Uterus (tissue), 3 donors: ENCODE measurements at regions not wholly inside any gene's neighbourhood (a gene's known extent, or its start where the extent isn't known, plus 50 kb on each side); places are given as distances from the start of the nearest gene placed in this dataset.

Source experiments
- DNase-seq, 2 donors: peaks; one replicate each; pipeline ENCODE4 v3.0.0-alpha.2; 2019 to 2020
- H3K27ac ChIP-seq, 2 donors: fragments of 200-600 bp; sonication (generic); 1 replicate in 1 of 2; 2 replicates in 1 of 2; pipeline ENCODE4 v1.5.1; 2016 to 2018
- H3K27me3 ChIP-seq, 2 donors: fragments of 200-600 bp; sonication (generic); one replicate each; pipeline ENCODE4 v1.5.1; 2018 to 2019; ENCODE audit warnings: control low read depth in 1 of 2
- H3K36me3 ChIP-seq, 2 donors: fragments of 200-600 bp; sonication (generic); one replicate each; pipeline ENCODE4 v1.5.1; 2019; ENCODE audit warnings: control low read depth in 1 of 2
- H3K4me1 ChIP-seq, 2 donors: fragments of 200-600 bp; sonication (generic); one replicate each; pipeline ENCODE4 v1.5.1; 2018 to 2019; ENCODE audit warnings: control low read depth in 1 of 2
- H3K4me3 ChIP-seq, 2 donors: fragments of 200-600 bp; sonication (generic); 1 replicate in 1 of 2; 2 replicates in 1 of 2; pipeline ENCODE4 v1.5.1; 2018 to 2019; ENCODE audit warnings: mild to moderate bottlenecking in 1 of 2
- H3K9me3 ChIP-seq, 2 donors: fragments of 200-600 bp; sonication (generic); one replicate each; pipeline ENCODE4 v1.5.1; 2019; ENCODE audit warnings: control low read depth in 1 of 2
- POLR2A ChIP-seq, 2 donors: fragments of 450-650 bp; IDR thresholded peaks; one replicate each; pipeline ENCODE4 v1.6.1; 2016; ENCODE audit warnings: antibody characterized with exemption in 2 of 2, mild to moderate bottlenecking in 1 of 2, moderate library complexity in 1 of 2
- intact Hi-C: fragments of 100-400 bp; cut with DNase I; formaldehyde crosslinking; loops from one replicate; pipeline ENCODE4 v1.15.1; 2023; ENCODE audit warnings: low total_unique reads
- TF ChIP-seq, protein P1 (sequence below), 4 experiments: fragments of 200-600 bp in 2 of 4; fragments of 450-650 bp in 2 of 4; sonication (generic) in 2 of 4; IDR thresholded peaks; one replicate each; pipeline ENCODE4 v1.5.1; 2016 to 2019; ENCODE audit warnings: antibody characterized with exemption in 4 of 4, mild to moderate bottlenecking in 2 of 4, moderate library complexity in 1 of 4
- donor health status: DM: yes; HTN: yes; CAD: no.

DNA sequence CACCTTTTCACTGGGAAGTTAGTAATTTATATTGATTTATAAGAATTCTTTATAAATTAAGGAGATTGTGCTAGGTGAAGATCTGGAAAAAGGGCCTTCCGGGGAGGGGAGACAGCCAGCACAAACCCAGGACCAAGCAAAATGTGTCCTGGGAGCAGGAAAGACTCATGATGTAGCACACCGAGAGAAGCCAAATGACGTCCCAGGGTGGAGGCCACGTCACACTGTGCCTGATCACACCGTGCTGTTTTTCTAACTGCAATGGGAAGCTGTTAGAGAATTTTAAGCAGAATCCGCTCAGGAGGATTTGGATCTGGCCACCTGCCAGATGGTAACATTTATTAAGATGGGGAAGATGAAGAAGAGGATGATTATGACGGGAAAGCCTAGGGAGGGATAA is 72.7 kb upstream of the AKAP12 start:
- intact Hi-C loops: no loop called here
- no peaks in the 10 kb centered on the region for H3K27me3 ChIP-seq

DNA sequence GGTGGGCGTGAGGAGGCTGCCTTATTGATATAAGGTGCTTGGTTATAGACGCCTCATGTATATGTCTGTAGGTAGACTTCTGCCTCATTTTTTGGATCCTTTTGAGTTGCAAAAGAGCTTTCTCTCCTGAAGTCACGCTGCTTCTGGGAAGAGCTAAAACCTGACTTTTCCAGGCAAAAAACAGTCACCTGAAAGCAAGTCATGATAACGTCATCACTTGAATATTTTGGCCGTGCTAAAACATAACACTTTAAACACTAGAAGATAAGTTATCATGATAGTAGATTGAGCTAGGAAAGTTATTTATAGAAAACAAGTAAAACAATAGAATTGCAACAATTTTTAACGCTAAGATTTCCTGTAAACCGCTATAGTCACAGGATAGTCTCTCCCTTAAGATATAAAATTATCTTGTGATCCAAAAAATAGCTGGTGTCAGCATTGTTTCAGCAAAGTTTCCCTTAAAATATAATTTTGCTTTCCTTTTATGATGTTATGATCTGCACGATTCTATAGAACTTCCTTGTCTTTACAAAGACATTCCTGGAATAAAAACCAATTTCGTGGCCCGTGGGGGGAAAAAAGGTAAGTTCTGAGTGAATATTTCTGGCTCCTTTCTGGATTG is 69.0 kb upstream of the AKAP12 start:
- no peaks in the 10 kb centered on the region for H3K9me3 ChIP-seq
- no peaks in the 10 kb centered on the region for H3K36me3 ChIP-seq
- no peak overlapping the region for H3K4me3 ChIP-seq
- intact Hi-C loops: no loop called here
- H3K27ac ChIP-seq: no peak overlapping the region
- no peak for TF ChIP-seq POLR2A (IDR thresholded peaks at IDR 0.05)
- TF ChIP-seq, protein P1, sequence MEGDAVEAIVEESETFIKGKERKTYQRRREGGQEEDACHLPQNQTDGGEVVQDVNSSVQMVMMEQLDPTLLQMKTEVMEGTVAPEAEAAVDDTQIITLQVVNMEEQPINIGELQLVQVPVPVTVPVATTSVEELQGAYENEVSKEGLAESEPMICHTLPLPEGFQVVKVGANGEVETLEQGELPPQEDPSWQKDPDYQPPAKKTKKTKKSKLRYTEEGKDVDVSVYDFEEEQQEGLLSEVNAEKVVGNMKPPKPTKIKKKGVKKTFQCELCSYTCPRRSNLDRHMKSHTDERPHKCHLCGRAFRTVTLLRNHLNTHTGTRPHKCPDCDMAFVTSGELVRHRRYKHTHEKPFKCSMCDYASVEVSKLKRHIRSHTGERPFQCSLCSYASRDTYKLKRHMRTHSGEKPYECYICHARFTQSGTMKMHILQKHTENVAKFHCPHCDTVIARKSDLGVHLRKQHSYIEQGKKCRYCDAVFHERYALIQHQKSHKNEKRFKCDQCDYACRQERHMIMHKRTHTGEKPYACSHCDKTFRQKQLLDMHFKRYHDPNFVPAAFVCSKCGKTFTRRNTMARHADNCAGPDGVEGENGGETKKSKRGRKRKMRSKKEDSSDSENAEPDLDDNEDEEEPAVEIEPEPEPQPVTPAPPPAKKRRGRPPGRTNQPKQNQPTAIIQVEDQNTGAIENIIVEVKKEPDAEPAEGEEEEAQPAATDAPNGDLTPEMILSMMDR (IDR thresholded peaks at IDR 0.05): no peak
- H3K4me1 ChIP-seq: no peaks in the 10 kb centered on the region
- H3K27me3 ChIP-seq: no peaks in the 10 kb centered on the region
- no peak for DNase-seq

More for the DNA sequence above, 72.7 kb upstream of the AKAP12 start:
- Histone ChIP-seq H3K4me1 (no peaks in the 10 kb centered on the region), H3K4me3 (no peak overlapping the region), H3K9me3 (no peaks in the 10 kb centered on the region), H3K36me3 (no peaks in the 10 kb centered on the region), H3K27ac (no peak overlapping the region)
- no peak for DNase-seq
- TF ChIP-seq, protein P1 (IDR thresholded peaks at IDR 0.05): no peak
- no peak for TF ChIP-seq POLR2A (IDR thresholded peaks at IDR 0.05)

DNA sequence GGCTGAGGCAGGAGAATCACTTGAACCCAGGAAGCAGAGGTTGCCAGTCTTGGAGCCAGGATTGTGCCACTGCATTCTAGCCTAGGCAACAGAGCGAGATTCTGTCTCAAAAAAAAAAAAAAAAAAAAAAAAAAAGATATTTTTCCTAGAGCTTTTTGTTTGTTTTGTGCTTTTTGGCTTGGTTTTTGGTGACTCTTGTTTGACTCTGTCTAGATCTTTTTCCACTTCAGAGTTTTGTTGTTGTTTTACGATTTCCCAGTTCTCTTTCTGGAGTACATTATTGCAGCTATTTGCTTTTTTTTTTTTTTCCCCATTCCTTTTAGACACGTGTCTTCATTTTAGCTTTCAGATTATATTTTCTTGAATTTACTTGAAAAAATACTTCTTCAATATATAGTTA is 67.0 kb upstream of the AKAP12 start:
- Histone ChIP-seq H3K27ac (no peak overlapping the region), H3K36me3 (no peaks in the 10 kb centered on the region), H3K27me3 (no peaks in the 10 kb centered on the region), H3K4me1 (no peaks in the 10 kb centered on the region), H3K9me3 (no peaks in the 10 kb centered on the region), H3K4me3 (no peak overlapping the region)
- intact Hi-C loops: no loop called here
- TF ChIP-seq, protein P1 (IDR thresholded peaks at IDR 0.05): no peak
- TF ChIP-seq POLR2A (IDR thresholded peaks at IDR 0.05): no peak
- DNase-seq: no peak

DNA sequence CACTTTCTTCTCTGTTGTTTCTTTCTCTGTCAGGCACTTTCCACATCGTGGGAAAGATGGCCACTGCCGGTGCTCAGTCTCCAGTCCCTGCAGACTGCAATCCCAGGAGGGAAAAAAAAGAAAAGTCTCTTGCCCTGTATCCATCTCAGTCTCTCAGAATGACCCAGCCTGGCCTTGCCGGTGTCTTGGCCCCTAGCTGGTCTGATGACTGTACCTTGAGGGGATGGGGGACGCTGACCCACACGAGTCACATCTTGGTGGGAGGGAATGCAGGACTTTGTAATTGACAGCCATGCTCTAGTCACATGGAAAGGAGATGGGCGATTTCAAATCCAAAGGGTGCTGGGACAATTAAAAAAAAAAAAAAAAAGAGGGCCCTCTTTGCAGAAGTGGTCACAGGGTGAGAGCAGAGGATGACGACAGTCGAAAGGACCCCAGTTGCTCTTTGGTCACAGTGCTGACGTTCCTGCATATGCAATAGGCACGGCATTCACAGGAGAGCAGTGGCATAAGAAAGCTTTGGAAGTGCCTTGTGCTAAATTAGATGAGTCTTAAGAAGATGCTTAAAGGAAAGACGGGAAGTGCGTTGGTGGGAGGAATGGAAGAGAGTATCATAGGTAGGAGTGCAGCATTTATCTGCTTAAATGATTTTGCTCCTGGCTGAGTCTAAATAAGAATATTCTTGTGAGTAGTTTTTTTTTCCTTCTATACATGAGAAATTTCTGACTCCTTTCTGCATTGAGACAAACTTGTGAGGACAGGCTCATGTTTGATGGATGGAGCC is 63.9 kb upstream of the AKAP12 start:
- DNase-seq: no peak
- no peak overlapping the region for H3K4me3 ChIP-seq
- no peaks in the 10 kb centered on the region for H3K9me3 ChIP-seq
- H3K36me3 ChIP-seq: no peaks in the 10 kb centered on the region
- no peak overlapping the region for H3K27ac ChIP-seq
- no peaks in the 10 kb centered on the region for H3K4me1 ChIP-seq
- intact Hi-C loops: no loop called here
- H3K27me3 ChIP-seq: no peaks in the 10 kb centered on the region
- TF ChIP-seq, protein P1 (IDR thresholded peaks at IDR 0.05): no peak
- no peak for TF ChIP-seq POLR2A (IDR thresholded peaks at IDR 0.05)
